OCI-LY1 (cell line): ENCODE measurements at regions not wholly inside any gene's neighbourhood (a gene's known extent, or its start where the extent isn't known, plus 50 kb on each side); places are given as distances from the start of the nearest gene placed in this dataset.

Experiments
- H2AFZ ChIP-seq: fragments of 200-600 bp; sonication (generic), shearing (Covaris generic); 2 replicates; pipeline ENCODE4 v1.6.0; 2014; ENCODE audit warnings: antibody characterized with exemption, mild to moderate bottlenecking, low read length
- H3F3A ChIP-seq: fragments of 200-600 bp; sonication (generic), shearing (Covaris generic); 2 replicates; pipeline ENCODE4 v1.6.0; 2014; ENCODE audit warnings: mild to moderate bottlenecking, antibody characterized with exemption, low read length, moderate library complexity; ENCODE audit not compliant: insufficient read depth
- H3K27ac ChIP-seq: fragments of 200-600 bp; sonication (generic); 2 replicates; pipeline ENCODE4 v1.5.1; 2014; ENCODE audit warnings: low read length, mixed run types, mild to moderate bottlenecking, low read depth; ENCODE audit not compliant: poor library complexity, severe bottlenecking
- H3K27me3 ChIP-seq: fragments of 200-600 bp; sonication (generic); 2 replicates; pipeline ENCODE4 v1.6.0; 2014; ENCODE audit warnings: antibody characterized with exemption, mild to moderate bottlenecking, low read length, moderate library complexity; ENCODE audit not compliant: insufficient read depth
- H3K36me3 ChIP-seq: fragments of 200-600 bp; sonication (generic); 2 replicates; pipeline ENCODE4 v1.6.1; 2014; ENCODE audit warnings: mild to moderate bottlenecking, antibody characterized with exemption, low read length, moderate library complexity, mixed read lengths; ENCODE audit not compliant: insufficient read depth
- H3K4me1 ChIP-seq: fragments of 200-600 bp; sonication (generic); 2 replicates; pipeline ENCODE4 v1.5.1; 2014; ENCODE audit warnings: mild to moderate bottlenecking, low read length, moderate library complexity; ENCODE audit not compliant: insufficient read depth, severe bottlenecking
- H3K4me2 ChIP-seq: fragments of 200-600 bp; sonication (generic), shearing (Covaris generic); 2 replicates; pipeline ENCODE4 v1.6.1; 2014; ENCODE audit warnings: low read length
- H3K4me3 ChIP-seq: fragments of 200-600 bp; sonication (generic); 2 replicates; pipeline ENCODE4 v1.5.1; 2014; ENCODE audit warnings: low read length, low read depth, mild to moderate bottlenecking, mixed read lengths; ENCODE audit not compliant: poor library complexity, severe bottlenecking
- H3K79me2 ChIP-seq: fragments of 200-600 bp; shearing (Covaris generic); 2 replicates; pipeline ENCODE4 v1.6.1; 2016; ENCODE audit warnings: mixed run types, low read length, mixed read lengths; ENCODE audit not compliant: insufficient read depth
- H3K9ac ChIP-seq: fragments of 200-600 bp; sonication (generic), shearing (Covaris generic); 2 replicates; pipeline ENCODE4 v1.6.1; 2014; ENCODE audit warnings: mild to moderate bottlenecking, low read length, mixed read lengths
- H3K9me2 ChIP-seq: fragments of 200-600 bp; sonication (generic), shearing (Covaris generic); 2 replicates; pipeline ENCODE4 v1.6.1; 2014; ENCODE audit warnings: low read depth, mild to moderate bottlenecking, low read length, mixed read lengths
- H3K9me3 ChIP-seq: fragments of 200-600 bp; shearing (Covaris generic); 2 replicates; pipeline ENCODE4 v1.6.1; 2014; ENCODE audit warnings: low read length, mixed read lengths
- H4K20me1 ChIP-seq: fragments of 200-600 bp; sonication (generic), shearing (Covaris generic); 2 replicates; pipeline ENCODE4 v1.6.0; 2016; ENCODE audit warnings: mild to moderate bottlenecking, low read length; ENCODE audit not compliant: insufficient read depth
- EZH2 ChIP-seq: fragments of 200-600 bp; sonication (generic), shearing (Covaris generic); IDR thresholded peaks from 2 replicates; pipeline ENCODE4 v1.8.0; 2017; ENCODE audit warnings: borderline replicate concordance, mixed run types, mild to moderate bottlenecking, antibody characterized with exemption, low read length, moderate library complexity, mixed read lengths
- TF ChIP-seq, protein P1 (sequence below): fragments of 200-600 bp; sonication (generic), shearing (Covaris generic); IDR thresholded peaks from 2 replicates; pipeline ENCODE4 v1.5.1; 2017; ENCODE audit warnings: mild to moderate bottlenecking, antibody characterized with exemption, low read length, moderate library complexity, mixed read lengths

DNA sequence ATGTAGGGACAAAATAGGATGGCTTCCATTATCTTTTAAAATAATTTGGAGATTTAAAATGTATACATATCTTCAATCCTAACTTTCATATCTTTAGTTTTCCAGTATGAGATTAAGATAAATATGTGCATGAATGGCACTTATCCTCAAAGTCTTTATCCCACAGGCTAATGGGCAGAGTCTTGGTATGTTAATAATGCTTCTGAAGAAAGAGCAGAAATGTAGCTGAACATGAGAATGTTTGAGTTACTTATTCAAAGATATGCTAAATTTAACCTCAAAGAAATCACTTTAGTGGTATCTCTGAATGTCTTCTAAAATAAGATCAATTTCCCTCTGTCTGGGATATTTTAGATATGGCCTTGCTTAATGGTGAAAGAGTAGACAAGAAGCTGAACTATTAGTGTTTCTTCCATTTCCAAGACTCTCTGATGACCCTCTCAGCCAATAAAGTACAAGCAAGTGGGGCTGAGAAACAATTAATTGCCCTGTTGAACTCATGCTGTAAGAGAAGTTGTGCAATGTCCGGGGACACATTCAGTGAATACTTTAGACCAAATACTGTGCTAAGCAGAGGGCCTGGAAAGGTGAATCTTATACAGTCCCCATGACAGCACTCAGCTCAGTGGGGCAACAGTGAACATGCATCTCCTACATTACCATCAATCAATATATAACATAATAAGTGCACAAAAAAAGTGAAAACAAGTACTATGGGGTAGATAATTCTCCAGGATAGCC lies 50.0 kb upstream of the ADAMTSL1 start:
- Histone ChIP-seq H4K20me1 (no peaks in the 10 kb centered on the region), H3K4me1 (no peaks in the 10 kb centered on the region), H3F3A (no peaks in the 10 kb centered on the region), H3K36me3 (no peaks in the 10 kb centered on the region), H3K9me2 (no peaks in the 10 kb centered on the region), H2AFZ (no peak overlapping the region), H3K4me2 (no peak overlapping the region), H3K9me3 (no peaks in the 10 kb centered on the region), H3K4me3 (no peak overlapping the region), H3K27me3 (no peaks in the 10 kb centered on the region), H3K79me2 (no peaks in the 10 kb centered on the region), H3K27ac (no peak overlapping the region), H3K9ac (no peak overlapping the region)
- TF ChIP-seq, protein P1, sequence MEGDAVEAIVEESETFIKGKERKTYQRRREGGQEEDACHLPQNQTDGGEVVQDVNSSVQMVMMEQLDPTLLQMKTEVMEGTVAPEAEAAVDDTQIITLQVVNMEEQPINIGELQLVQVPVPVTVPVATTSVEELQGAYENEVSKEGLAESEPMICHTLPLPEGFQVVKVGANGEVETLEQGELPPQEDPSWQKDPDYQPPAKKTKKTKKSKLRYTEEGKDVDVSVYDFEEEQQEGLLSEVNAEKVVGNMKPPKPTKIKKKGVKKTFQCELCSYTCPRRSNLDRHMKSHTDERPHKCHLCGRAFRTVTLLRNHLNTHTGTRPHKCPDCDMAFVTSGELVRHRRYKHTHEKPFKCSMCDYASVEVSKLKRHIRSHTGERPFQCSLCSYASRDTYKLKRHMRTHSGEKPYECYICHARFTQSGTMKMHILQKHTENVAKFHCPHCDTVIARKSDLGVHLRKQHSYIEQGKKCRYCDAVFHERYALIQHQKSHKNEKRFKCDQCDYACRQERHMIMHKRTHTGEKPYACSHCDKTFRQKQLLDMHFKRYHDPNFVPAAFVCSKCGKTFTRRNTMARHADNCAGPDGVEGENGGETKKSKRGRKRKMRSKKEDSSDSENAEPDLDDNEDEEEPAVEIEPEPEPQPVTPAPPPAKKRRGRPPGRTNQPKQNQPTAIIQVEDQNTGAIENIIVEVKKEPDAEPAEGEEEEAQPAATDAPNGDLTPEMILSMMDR: no peak
- TF ChIP-seq EZH2: no peak
